DOHH2 (cell line): ENCODE measurements at regions not wholly inside any gene's neighbourhood (a gene's known extent, or its start where the extent isn't known, plus 50 kb on each side); places are given as distances from the start of the nearest gene placed in this dataset.

ENCODE experiments used
- H3F3A ChIP-seq: fragments of 200-600 bp; sonication (generic), shearing (Covaris generic); 2 replicates; pipeline ENCODE4 v1.6.0; 2016; ENCODE audit warnings: antibody characterized with exemption, mild to moderate bottlenecking; ENCODE audit not compliant: control insufficient read depth, insufficient read depth
- H3K27ac ChIP-seq: fragments of 200-600 bp; sonication (generic); 2 replicates; pipeline ENCODE4 v1.5.1; 2014; ENCODE audit warnings: low read depth, mild to moderate bottlenecking, low read length, moderate library complexity
- H3K27me3 ChIP-seq: fragments of 200-600 bp; sonication (generic); 2 replicates; pipeline ENCODE4 v1.6.1; 2014; ENCODE audit warnings: mild to moderate bottlenecking, low read length, mixed read lengths; ENCODE audit not compliant: control insufficient read depth
- H3K36me3 ChIP-seq: fragments of 200-600 bp; sonication (generic); 2 replicates; pipeline ENCODE4 v1.6.1; 2014; ENCODE audit warnings: mild to moderate bottlenecking, low read length, moderate library complexity, mixed read lengths; ENCODE audit not compliant: control insufficient read depth
- H3K4me1 ChIP-seq: fragments of 200-600 bp; sonication (generic); 2 replicates; pipeline ENCODE4 v1.6.1; 2014; ENCODE audit warnings: mild to moderate bottlenecking, low read length, mixed read lengths; ENCODE audit not compliant: control insufficient read depth
- H3K4me2 ChIP-seq: fragments of 200-600 bp; sonication (generic); 2 replicates; pipeline ENCODE4 v1.6.0; 2014; ENCODE audit warnings: mild to moderate bottlenecking, low read length, moderate library complexity
- H3K4me3 ChIP-seq: fragments of 200-600 bp; sonication (generic); 2 replicates; pipeline ENCODE4 v1.5.1; 2014; ENCODE audit warnings: mild to moderate bottlenecking, low read length, mixed read lengths
- H3K79me2 ChIP-seq: fragments of 200-600 bp; sonication (generic); 2 replicates; pipeline ENCODE4 v1.6.1; 2014; ENCODE audit warnings: mild to moderate bottlenecking, low read length, mixed read lengths; ENCODE audit not compliant: control insufficient read depth
- H3K9me2 ChIP-seq: fragments of 200-600 bp; sonication (generic); replicated peaks from 2 replicates; pipeline ENCODE4 v1.6.1; 2014; ENCODE audit warnings: mild to moderate bottlenecking, low read length, mixed read lengths; ENCODE audit not compliant: control insufficient read depth
- H3K9me3 ChIP-seq: fragments of 200-600 bp; sonication (generic); 2 replicates; pipeline ENCODE4 v1.6.1; 2014; ENCODE audit warnings: antibody characterized with exemption, low read length, mixed read lengths; ENCODE audit not compliant: control insufficient read depth, insufficient read depth
- H4K20me1 ChIP-seq: fragments of 200-600 bp; sonication (generic); 2 replicates; pipeline ENCODE4 v1.6.0; 2014; ENCODE audit warnings: low read depth, mild to moderate bottlenecking, antibody characterized with exemption, low read length, moderate library complexity; ENCODE audit not compliant: control insufficient read depth, insufficient read depth
- CTCF ChIP-seq: fragments of 200-600 bp; sonication (generic); IDR thresholded peaks from one replicate; pipeline ENCODE4 v1.5.1; 2014; ENCODE audit warnings: antibody characterized with exemption, mild to moderate bottlenecking, low read depth, low read length; ENCODE audit not compliant: poor library complexity, severe bottlenecking
- EZH2phosphoT487 ChIP-seq: fragments of 200-600 bp; sonication (generic); IDR thresholded peaks from 2 replicates; pipeline ENCODE4 v1.6.1; 2017; ENCODE audit warnings: borderline replicate concordance, mild to moderate bottlenecking, antibody characterized with exemption, low read length, moderate library complexity, mixed read lengths

- no peak overlapping the region for H3K27ac ChIP-seq
- H3K79me2 ChIP-seq, result no peaks in the 10 kb centered on the region
- no peak overlapping the region for H3K4me3 ChIP-seq
- H3K4me2 ChIP-seq, result no peak overlapping the region
- H3K4me1 ChIP-seq, result no peaks in the 10 kb centered on the region
- H3K27me3 ChIP-seq, result no peaks in the 10 kb centered on the region
- no peaks in the 10 kb centered on the region for H3K36me3 ChIP-seq
- H4K20me1 ChIP-seq, result no peaks in the 10 kb centered on the region
- no peaks in the 10 kb centered on the region for H3F3A ChIP-seq
- no peaks in the 10 kb centered on the region for H3K9me3 ChIP-seq
- no peaks in the 10 kb centered on the region for H3K9me2 ChIP-seq
- TF ChIP-seq EZH2phosphoT487 (no peak), CTCF (no peak)
These were observed 819.2 kb downstream of the LIG4 start for GRCh38 chr13:107395927-107396662.

GRCh38 chr13:107392205-107392604 lies 823.1 kb downstream of the LIG4 start:
- Histone ChIP-seq H3K4me3 (no peak overlapping the region), H3K27ac (no peak overlapping the region), H3K9me3 (no peaks in the 10 kb centered on the region), H4K20me1 (no peaks in the 10 kb centered on the region), H3K4me1 (no peaks in the 10 kb centered on the region), H3K9me2 (no peaks in the 10 kb centered on the region), H3K36me3 (no peaks in the 10 kb centered on the region), H3K4me2 (no peak overlapping the region), H3F3A (no peaks in the 10 kb centered on the region), H3K79me2 (no peaks in the 10 kb centered on the region), H3K27me3 (no peaks in the 10 kb centered on the region)
- TF ChIP-seq CTCF (no peak), EZH2phosphoT487 (no peak)

- H3K27me3 ChIP-seq, result no peaks in the 10 kb centered on the region
- H4K20me1 ChIP-seq, result no peaks in the 10 kb centered on the region
- no peak overlapping the region for H3K4me3 ChIP-seq
- TF ChIP-seq CTCF, result no peak
- no peak for TF ChIP-seq EZH2phosphoT487
- H3K4me1 ChIP-seq, result no peaks in the 10 kb centered on the region
- no peaks in the 10 kb centered on the region for H3K79me2 ChIP-seq
- H3K27ac ChIP-seq, result no peak overlapping the region
- no peak overlapping the region for H3K4me2 ChIP-seq
- H3K9me3 ChIP-seq, result no peaks in the 10 kb centered on the region
- H3K36me3 ChIP-seq, result no peaks in the 10 kb centered on the region
- H3K9me2 ChIP-seq, result no peaks in the 10 kb centered on the region
- no peaks in the 10 kb centered on the region for H3F3A ChIP-seq
These were observed 819.6 kb upstream of the ARGLU1 start for GRCh38 chr13:107387525-107387924.
